ENCODE measurements at regions not wholly inside any gene's neighbourhood (a gene's known extent, or its start where the extent isn't known, plus 50 kb on each side); places are given as distances from the start of the nearest gene placed in this dataset.

DNA sequence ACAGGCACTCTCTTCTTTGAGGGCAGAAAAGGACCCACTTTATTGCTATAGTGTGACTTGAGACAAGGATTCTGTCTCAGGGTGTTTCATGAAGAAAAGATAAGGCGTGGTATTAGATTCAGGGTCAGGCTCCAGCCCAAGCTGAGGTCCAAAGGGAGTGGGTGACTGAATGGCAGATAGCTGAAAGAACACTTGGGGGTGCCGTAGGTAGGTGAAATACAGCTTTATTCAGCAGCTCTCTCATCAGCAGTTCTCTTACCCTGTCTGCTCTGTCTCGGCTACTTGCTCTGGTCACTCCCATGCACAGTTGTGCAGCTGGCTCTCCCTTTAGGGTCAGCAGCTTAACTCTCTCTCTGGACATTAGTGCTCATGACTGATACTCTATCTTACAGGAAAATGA, 379.9 kb downstream of the LPIN1 start:
- no peak for DNase-seq

DNA sequence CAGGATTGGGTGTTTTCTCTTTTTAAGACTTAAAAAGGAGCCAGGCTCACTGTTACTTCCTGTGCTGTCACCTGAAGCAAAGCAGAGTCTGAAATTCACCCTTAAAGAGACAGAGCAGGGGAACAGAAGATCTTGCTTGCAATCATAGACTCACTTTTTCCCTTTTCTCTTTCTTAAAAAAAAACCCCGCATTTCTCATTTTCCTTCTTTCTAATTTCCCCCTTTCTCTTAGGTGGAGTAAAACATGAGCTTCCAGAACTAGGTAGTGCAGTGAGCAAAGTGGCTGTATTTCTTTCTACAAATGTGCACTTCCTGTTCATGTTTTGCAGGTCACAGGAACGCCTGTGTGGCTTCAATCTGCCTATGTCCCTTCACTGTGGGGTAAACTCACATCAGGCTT, 381.2 kb downstream of the LPIN1 start:
- no peak for DNase-seq

DNA sequence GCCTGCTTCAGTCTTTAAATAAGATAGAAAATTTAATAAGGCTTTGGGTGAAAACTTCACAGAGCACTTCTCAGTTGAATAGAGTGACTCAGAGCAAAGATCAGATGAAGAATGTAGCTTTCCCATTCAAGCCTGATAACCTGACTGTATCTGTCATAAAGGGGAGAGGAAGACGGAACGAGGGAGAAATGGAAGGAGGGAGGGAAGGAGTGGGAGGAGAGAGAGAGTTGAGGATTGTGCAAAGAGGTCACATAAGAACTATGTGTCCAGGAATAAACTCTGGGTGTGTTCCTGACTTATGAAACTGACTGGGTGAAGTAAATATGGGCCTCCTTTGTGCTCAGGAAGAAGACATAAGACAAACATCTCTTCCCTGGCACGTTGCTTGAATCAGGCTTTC, 385.5 kb downstream of the LPIN1 start:
- DNase-seq, result no peak

DNA sequence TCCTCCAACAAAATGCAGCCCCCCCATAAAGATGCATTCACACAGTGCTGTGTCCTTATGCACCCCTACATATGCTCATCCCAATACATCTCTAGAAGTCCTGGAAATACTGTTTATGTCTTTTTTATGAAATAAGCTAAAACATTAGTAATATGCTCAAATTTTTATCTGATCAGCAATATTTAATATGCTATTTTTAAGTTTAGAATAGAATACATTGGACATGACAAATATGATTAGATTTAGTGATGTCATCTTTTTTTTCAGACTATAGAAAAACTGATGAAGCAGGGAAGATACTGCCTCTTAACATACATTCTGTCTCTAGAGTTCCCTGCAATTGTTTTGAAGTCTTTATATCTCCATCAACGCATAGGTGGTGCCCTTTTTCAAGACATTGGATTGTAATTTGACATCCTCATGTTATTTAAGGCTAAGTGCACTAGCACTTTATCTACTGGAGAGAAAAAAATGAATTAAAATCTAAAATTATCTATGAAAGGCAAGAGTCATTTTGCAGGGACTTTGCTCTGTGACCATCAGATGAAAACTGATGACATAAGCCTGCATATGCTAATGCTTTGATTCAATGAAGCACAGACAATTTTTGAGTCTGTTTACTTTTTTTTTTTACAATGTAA, 395.3 kb downstream of the LPIN1 start:
- no peak for DNase-seq

DNA sequence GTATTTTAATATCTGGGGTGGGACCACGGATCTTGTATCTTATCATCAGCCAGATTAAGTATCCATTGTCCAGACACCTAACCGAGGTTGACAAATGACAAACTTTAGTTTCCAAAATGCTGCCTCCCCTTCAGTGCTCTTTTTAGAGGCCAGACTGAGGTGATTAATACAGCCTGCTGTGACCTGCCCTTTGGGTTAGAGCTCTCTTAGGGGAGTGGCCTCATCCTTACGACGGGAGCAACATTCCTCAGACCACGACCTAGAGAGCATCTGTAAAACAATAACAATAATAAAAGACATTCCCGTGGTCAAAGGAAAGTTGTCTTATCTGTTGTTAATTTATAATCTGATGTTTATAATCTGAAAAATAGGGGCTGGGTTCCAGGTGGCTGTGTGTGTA, 405.3 kb downstream of the LPIN1 start:
- no peak for DNase-seq

DNA sequence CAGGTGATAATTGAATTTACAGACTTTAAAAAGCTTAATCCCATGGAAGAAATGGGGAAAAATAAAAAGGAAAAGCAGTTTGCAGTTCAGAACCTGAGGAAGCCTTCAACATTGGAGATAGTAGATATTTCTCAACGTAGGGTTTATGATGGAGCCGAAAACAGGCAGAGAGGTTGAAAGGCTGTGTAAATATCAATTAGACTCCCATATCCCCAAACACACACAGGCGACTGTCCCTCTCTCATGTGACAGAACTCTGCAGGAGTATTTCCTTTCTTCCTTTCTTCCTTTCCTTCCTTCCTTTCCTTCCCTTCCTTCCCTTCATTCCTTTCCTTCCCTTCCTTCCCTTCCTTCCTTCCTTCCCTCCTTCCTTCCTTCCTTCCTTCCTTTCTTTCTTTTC, 406.5 kb downstream of the LPIN1 start:
- no peak for DNase-seq

DNA sequence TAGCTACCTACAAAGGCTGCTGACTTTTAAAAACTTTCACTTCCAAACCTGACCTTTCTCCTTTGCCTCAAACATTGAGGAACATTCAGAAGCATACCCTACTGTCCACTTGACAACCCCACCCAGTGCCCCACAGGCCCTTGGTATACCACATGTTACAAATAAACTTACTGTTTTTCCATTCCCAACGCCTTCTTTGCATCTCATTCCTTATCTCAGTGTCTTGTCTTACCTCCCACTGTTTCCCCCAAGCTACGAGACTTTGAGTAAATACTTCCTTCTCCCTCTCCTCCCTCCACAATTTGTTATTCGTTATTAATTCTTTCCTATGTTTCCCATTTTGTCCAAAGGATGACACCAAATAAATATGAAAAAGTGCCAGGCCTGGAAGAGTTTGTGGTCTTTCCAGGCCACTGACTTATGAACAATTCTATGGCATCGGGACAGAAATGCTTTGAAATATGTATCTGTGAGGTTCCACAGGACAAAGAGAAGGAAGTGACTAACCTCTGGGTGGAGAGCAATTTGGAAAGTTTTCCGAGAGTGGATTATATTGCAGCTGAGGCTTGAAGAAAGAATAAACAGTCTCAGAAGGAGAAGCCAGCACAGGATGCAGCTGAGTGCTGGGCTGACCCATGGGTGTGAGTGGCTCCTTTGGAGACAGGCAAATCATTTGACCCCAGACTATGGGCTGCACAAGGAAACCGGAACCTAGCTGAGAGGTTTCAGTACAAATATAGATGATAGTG, 409.0 kb downstream of the LPIN1 start:
- DNase-seq, result no peak

DNA sequence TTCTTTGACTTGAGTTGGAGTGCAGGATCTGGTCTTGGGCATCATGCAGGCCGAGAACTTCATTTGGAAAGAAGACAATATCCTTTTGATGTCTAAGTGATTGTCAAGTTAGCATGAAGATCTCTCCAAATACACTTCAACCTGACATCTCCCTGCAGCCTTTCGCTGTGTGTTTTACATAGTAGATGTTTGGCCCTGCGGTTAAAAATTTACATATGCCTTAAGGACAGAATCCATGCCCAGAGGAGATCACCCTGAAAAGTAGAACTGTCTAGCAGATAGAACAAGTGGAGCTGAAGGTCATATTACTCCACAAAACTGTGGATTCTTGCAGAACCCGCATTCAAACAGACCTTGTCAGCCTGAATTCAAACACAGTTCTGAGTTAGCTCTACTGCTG, 409.9 kb downstream of the LPIN1 start:
- DNase-seq, result no peak

DNA sequence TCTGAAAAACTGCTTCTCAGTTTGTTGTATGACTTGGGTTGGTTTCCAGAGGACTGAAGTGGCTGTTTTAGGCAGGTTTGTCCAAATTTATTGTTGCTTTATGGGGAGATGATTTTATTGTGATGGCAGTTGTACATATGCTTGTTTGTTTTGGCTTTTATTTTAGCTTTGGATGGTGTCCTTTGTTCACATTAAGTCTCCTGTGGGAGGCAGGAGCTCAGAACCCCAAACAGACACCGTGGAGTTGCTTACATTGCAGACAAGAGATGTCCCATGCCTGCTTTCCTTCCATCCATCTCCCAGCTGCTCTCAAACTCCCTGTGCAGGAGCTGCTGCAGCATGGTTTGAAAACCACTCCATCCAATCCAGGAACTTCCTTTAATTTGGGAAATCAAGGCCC, 414.7 kb downstream of the LPIN1 start:
- no peak for DNase-seq

DNA sequence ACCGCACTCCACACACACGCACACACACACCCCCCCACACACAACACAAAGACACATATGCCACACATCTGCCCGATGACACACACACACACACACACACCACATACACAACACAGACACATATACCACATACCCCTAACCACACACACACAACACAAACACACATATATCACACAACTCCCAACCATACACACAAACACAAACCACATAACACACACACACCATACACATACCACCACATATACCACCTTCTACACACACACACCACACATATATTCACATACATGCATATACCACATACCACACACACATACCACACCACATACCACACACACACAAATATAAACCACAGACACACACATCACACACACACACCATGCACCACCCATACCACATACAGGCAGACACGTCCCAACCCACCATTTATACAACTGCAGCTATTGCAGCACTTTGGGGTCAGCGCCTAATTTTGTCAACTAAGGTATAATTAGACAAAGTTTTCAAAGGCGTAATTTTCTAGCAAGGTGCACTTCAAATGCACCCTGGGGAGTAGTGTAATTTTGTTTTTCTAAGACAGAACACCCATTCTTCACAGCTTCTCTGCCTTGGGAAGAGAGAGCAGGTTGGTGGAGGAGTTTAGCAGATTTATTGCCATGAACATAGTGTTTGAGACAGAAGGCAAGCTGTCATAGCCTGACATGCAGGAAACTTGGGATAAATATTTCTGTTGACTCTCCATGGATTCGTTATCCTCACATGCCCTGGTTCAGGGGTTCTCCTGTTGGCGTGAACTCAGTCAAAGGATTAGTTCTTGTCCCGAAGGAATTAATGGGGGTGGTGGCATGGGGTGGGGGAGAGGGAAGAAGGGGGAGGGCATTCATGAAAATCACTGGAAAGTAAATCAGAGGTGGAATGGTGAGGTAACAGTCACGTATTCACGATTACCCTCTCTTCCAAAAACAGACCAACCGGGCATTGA, 416.1 kb downstream of the LPIN1 start:
- no peak for DNase-seq

DNA sequence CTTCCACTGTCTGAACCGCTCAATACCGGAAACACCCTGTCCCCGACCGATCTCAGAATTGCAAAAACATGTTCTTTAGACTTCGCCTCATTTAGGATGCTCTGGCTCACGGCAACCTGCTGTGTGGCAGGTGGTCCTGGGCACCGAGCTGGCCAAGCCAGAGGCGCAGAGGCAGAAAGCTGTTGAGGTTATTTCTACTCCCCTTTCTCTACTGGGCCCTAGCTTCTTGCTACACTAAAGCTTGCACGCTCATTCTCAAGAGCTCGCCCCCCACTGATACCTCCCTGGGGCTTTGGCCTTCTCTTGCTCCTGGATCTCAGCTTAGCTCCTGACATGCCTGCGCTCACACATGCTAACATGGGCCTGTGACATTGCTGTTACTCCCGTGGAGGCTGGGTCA, 417.4 kb downstream of the LPIN1 start:
- no peak for DNase-seq

DNA sequence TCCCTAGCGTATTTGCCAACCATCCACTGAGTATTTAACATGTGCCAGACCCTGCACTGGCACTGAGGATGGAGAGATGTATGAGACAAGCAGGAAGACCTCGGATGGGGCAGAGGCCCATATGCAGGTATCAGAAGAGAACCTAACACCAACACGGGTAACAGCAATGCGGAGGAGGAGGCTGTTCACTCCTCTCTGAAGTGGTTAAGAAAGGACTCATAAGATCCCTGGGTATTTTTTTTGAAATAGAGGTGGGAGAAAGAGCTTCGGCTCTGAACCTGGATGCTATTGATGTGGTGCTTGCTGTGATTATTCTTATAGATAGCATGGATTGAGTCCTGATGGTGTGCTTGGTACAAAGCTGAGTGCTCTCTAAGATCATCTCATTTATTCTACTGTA, 418.3 kb downstream of the LPIN1 start:
- no peak for DNase-seq

DNA sequence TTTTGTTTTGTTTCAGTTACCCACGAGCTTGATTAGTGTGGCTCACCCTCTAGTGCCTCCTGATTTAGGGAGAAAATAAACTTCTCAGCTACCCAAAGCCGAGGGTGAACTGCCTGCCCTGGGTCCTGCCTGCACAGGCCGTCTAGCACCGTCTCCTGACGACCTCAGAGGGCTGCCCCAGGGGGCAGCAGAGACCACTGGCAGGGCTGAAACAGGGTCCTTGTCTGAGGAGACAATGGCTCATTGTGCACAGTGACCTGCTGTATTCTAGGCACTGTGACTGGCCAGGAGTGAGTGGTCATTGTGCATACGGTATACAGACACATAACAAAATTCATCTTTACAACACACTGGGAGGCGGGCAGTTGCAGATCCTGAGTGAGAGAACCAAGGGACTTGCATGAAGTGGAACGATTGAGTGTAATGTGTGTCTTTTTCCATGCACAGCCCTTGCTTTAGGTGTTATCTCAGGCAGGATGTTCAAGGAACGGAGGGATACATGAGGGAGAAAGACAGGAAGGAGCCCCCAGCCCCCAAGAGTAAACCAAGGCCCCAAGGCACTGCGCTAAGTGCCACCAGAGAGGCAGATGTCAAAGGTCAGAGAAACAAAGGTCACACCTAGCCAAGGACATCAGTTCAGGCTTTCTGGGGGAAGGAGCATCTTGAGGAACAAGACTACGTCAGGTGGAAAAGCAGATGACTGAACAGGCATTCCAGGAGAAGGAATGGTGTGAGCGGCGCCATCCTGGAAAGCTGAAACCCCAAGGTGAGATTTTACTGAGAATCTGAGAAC, 421.3 kb downstream of the LPIN1 start:
- no peak for DNase-seq

DNA sequence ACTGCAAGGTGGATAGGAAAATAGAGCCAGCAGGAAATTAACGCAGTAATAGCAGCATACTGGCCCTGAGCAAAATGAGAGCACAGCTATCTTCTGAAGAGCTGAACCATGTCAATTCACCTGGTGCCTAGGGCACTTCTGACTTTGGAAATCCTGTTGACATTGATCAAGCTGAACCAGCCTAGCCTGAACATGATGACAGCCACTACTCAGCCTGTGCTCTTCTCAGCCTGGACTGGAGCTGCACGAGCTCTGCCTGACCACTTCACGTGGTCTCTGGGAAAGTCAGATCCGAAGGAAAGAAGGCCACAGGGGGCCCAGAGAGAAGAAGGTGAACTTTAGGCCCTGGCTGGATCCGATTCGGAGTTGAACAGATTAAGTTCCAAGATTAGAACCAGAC, 421.9 kb downstream of the LPIN1 start:
- no peak for DNase-seq

DNA sequence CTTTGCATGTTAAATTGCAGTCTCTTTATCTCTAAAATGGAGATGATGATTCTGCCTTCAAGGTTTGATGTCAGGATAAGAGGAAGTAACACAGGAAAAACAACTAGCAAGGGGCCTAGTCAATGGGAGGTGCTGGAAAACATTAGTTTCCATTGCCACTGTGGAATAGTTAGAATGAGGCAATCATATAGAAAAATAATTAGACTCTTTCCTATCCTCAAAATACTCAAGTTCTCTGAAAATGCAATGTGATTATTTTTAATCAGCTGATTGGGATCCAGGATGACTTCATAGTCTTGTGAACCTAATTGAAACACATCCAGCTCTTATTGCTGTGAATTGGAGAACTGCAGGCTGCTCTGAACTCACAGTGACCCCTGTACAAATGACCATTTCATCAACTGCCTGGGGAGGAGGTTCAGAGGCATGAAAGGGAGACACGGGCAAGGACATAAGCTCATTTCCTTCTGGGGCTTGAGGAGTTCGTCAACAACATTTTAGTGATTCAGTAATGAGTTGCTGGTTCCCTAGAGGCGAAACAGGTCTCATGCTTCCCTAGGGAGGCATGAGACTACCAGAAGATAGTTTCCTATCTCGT, 422.5 kb downstream of the LPIN1 start:
- no peak for DNase-seq

DNA sequence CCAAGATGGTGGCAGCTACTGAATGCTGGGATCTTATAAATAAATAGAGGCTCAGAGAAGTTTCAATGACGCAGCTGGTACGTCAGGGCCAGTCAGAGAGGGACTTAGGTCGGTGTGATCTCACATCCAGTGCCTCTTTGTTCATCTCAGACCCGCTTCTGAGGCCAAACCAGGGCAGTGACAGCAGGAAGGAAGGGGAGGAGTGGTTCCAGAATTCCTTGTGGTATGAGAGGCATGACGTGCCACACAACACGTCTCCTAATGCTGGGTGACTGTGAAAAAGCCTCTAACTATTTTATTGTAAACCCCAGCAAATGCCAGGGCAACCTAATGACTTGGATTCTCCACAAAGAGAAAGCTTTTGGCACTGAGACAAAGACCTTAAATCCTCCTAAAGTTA, 423.3 kb downstream of the LPIN1 start:
- DNase-seq, result no peak

DNA sequence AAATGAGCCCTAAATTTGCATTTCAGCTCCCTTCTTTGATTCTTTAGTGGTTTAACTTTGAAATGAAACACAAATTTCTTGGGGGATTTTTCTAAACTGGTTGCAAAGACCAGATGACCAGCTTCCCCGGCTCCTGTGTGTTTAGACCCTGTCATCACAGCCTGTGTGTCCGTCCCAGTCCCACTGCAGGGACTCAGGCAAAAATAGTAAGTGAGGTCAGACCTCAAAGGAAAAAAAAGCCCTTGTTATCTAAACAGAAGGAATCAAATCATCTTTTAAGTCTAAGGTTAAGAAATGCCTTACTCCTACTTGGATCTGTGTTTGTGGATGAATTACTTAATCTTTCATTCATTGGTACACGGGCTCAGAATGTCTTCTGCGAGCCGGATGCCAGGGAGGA, 423.7 kb downstream of the LPIN1 start:
- no peak for DNase-seq

DNA sequence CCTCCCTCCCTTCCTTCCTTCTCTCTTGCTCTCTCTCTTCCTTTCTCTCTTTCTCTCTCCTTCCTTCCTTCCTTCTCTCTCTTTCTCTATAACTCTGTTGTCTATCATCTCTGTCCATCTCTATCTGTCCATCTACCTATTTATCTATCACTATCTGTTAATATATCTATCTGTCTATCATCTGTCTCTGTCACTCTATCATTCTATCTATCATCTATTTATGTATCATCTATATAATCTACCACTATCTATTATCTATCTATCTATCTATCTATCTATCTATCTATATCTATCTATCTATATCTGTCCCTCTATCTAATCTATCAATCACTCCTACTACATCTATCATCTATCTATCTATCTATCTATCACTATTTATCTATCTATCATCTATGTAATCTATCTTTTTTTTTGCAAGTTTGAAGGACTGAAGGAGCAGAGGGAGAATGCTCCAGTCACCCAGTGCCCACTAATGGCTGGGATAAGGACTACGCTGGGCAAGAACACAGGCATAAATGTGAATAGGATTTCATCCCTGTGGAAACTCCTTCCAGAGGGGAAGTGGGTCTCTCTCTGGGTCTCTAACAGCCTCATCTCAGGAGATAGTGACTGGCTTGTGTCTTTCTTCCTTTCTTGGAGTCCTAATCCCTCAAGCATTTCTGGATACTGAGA, 427.0 kb downstream of the LPIN1 start:
- no peak for DNase-seq

DNA sequence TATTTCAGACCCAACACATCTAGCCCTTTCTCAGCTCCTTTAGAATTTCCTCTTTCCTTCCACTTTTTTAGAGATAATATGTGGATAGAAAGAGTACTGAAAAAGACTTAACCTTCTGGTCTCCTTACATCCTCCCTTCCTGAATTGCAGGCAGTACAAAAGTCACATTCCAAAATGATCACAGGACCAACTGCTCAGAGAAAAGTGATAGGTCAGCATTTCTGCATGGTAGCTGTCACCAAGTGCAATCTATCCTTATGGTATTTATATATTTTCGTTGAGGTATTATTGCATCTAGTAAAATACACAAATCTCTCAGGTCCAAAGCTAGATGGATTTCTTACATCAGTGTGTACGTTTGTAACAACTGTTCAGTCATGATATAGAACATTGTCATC, 427.5 kb downstream of the LPIN1 start:
- DNase-seq, result no peak

DNA sequence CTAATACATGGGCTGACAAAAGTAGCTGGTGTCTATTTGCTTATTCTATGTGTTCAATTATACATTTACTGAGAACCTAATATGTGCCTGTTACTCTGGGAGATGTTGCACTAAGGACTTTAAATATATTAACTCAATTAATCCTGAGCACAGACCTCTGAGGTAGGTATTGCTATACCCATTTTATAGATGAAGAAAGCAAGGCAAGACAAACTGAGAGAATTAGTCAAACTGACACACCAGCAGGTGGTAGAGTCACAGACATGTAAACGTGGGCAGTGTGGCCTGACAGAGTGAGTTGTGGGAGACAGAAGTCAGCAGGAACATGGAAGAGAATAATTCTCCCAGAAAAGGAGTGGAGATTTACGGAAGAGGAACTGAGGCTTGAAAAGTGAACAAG, 428.9 kb downstream of the LPIN1 start:
- no peak for DNase-seq

DNA sequence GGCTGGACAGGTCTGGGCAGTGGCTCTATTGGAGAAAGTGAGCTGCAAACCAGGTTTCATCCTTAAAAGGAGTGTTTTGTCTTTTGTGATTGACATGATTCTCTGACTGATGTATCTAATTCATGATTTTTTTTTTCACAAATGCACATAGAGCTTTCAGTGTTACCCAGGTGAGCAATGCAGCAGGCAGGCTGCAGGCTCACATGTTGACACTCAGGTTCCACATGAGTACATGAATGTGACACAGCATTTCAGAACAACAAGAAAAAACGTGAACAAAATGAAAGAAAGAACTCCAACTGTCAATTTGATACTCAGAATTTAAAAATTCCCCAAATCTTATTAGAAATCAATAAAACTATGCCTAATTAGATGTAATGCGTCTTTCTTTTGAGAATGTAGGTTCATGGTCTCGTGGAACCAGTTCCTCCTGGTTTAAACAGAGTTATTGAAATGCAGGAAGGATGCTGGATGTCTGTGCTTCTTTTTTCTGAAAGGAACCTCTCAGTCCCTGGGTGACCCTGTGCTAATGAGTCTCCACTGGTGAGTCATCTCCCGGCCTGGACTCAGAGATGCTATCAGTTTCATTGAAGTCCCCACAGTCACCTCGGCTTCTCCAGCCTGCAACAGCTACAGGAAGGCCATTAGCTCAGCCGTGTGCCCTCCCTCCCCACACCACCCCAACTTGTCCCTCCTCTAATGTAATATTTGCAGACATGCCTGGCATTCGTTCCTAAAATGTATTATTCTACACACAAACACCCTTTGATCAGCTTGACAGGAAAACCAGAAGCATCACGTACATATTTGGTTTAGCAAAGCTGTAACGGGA, 430.4 kb downstream of the LPIN1 start:
- DNase-seq, result no peak
